Transverse colon (tissue), 4 donors: ENCODE measurements at regions not wholly inside any gene's neighbourhood (a gene's known extent, or its start where the extent isn't known, plus 50 kb on each side); places are given as distances from the start of the nearest gene placed in this dataset.

Experiments
- DNase-seq: peaks from one replicate; pipeline ENCODE4 v3.0.0-alpha.2; 2019
- H3K27ac ChIP-seq, 4 donors: fragments of 200-600 bp; sonication (generic); 2 replicates each; pipeline ENCODE4 v1.5.1; 2016 to 2018; ENCODE audit warnings: inconsistent platforms in 4 of 4
- H3K27me3 ChIP-seq: fragments of 200-600 bp; sonication (generic); 2 replicates; pipeline ENCODE4 v1.5.1; 2017; ENCODE audit warnings: inconsistent platforms
- H3K36me3 ChIP-seq, 4 donors: fragments of 200-600 bp; sonication (generic); 2 replicates each; pipeline ENCODE4 v1.5.1; 2017 to 2019; ENCODE audit warnings: inconsistent platforms in 4 of 4
- H3K4me1 ChIP-seq, 4 donors: fragments of 200-600 bp; sonication (generic); 2 replicates each; pipeline ENCODE4 v1.5.1; 2017 to 2020; ENCODE audit warnings: inconsistent platforms in 4 of 4
- H3K4me3 ChIP-seq, 4 donors: fragments of 200-600 bp; sonication (generic); 1 replicate in 1 of 4; 2 replicates in 3 of 4; pipeline versions ENCODE4 v1.5.1 to v1.6.1; 2017 to 2019; ENCODE audit warnings: inconsistent platforms in 4 of 4
- H3K9me3 ChIP-seq, 2 donors: fragments of 200-600 bp; sonication (generic); 2 replicates each; pipeline ENCODE4 v1.5.1; 2017 to 2019; ENCODE audit warnings: inconsistent platforms in 2 of 2
- CTCF ChIP-seq, 5 experiments: fragments of 200-600 bp in 3 of 5; fragments of 450-650 bp in 2 of 5; sonication (generic) in 3 of 5; IDR thresholded peaks; 1 replicate in 2 of 5; 2 replicates in 3 of 5; pipeline ENCODE4 v1.5.1; 2016 to 2017; ENCODE audit warnings: antibody characterized with exemption in 5 of 5, inconsistent platforms in 3 of 5, mild to moderate bottlenecking in 2 of 5, moderate library complexity in 1 of 5
- EP300 ChIP-seq: sonication (generic); formaldehyde crosslinking; IDR thresholded peaks from one replicate; pipeline ENCODE4 v1.6.1; 2017; ENCODE audit warnings: antibody characterized with exemption, low read depth
- POLR2A ChIP-seq: fragments of 450-650 bp; IDR thresholded peaks from one replicate; pipeline ENCODE4 v1.6.1; 2016; ENCODE audit warnings: antibody characterized with exemption, mild to moderate bottlenecking, moderate library complexity
- POLR2AphosphoS5 ChIP-seq, 3 donors: sonication (generic); formaldehyde crosslinking; IDR thresholded peaks; one replicate each; pipeline ENCODE4 v1.6.1; 2016; ENCODE audit warnings: antibody characterized with exemption in 3 of 3
- WGBS, 2 donors: methylation state at CpG; one replicate each; pipeline ENCODE4 v1.1.5; 2018; ENCODE audit warnings: low coverage in 1 of 2; 5-methylcytosine and 5-hydroxymethylcytosine counted together
- in situ Hi-C, 4 donors: fragments of 200-750 bp; cut with MboI; loops; one replicate each; pipeline versions ENCODE4 v1.15.0 to v1.15.1; 2017; ENCODE audit warnings: low sequenced_read_pairs in 3 of 4, low pct_ligation_motif_present in 1 of 4, low pct_unique_long_range_greater_than_20kb in 1 of 4
- intact Hi-C: fragments of 100-400 bp; cut with DNase I; formaldehyde crosslinking; loops from one replicate; pipeline ENCODE4 v1.15.1; 2023; ENCODE audit warnings: low total_unique reads
- small RNA-seq, 4 donors: library from RNA; depleted of rRNA; stranded (forward); fragments of <200 nt; gene quantifications; one replicate each; pipeline ENCODE3, GENCODE V24; 2016

GRCh38 chr4:105092356-105092755, 54.3 kb upstream of the TET2 start:
- peaks cover 0 to 15% of the 10 kb centered on the region in 2 donors for H3K9me3 ChIP-seq
- in situ Hi-C loops, result no loop called here
- no peaks in the 10 kb centered on the region for H3K27me3 ChIP-seq
- peaks cover 0 to 17% (median 10%) of the 10 kb centered on the region in 4 donors for H3K4me1 ChIP-seq
- DNase-seq, result no peak
- H3K4me3 ChIP-seq, result no peak overlapping the region
- 33 to 41% methylated on average over 1 of the region's 1 CpG for WGBS, 2 donors
- TF ChIP-seq CTCF (IDR thresholded peaks at IDR 0.05), result no peak
- peak in 2 of 3 donors; percentile 45 to 80 for TF ChIP-seq POLR2AphosphoS5 (IDR thresholded peaks at IDR 0.05)
- H3K36me3 ChIP-seq, result no peaks in the 10 kb centered on the region
- H3K27ac ChIP-seq, result no peak overlapping the region
- intact Hi-C loops, result no loop called here

- WGBS, 2 donors, result 0 to 40% methylated on average over 1 of the region's 1 CpG
- no peak for DNase-seq
- intact Hi-C loops, result no loop called here
- Histone ChIP-seq H3K4me3 (no peak overlapping the region), H3K4me1 (peaks cover 0 to 14% (median 10%) of the 10 kb centered on the region in 4 donors), H3K9me3 (peaks cover 0 to 15% of the 10 kb centered on the region in 2 donors), H3K36me3 (no peaks in the 10 kb centered on the region), H3K27me3 (no peaks in the 10 kb centered on the region), H3K27ac (no peak overlapping the region)
- no peak for TF ChIP-seq EP300
- no peak for TF ChIP-seq CTCF (IDR thresholded peaks at IDR 0.05)
- no peak for TF ChIP-seq POLR2A
- no peak for TF ChIP-seq POLR2AphosphoS5 (IDR thresholded peaks at IDR 0.05)
- in situ Hi-C loops, result no loop called here
These were observed 53.9 kb upstream of the TET2 start for GRCh38 chr4:105092768-105093167.

DNA sequence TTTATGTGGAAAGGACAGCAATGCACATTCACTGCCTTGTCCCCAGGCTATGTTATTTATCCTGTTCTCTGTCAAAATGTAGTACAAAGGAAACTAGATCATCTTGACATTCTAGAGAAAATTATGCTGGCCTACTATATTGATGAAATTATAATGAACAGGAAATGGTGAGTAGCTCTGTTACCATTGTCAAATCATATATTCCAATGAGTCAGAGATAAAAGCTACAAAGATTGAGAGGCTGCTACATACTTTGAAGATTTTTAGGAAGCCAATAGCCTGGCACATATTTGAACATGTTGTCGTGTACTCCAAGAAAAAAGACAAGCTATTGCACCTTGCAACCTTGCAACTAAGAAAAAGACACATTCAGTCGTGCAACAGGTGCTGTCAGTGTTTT, 52.7 kb upstream of the TET2 start:
- in situ Hi-C loops, result no loop called here
- intact Hi-C loops, result no loop called here
- no peak for DNase-seq
- Histone ChIP-seq H3K36me3 (no peaks in the 10 kb centered on the region), H3K4me3 (no peak overlapping the region), H3K4me1 (peaks cover 0 to 7% (median 2%) of the 10 kb centered on the region in 4 donors), H3K9me3 (peaks cover 0 to 15% of the 10 kb centered on the region in 2 donors), H3K27ac (no peak overlapping the region), H3K27me3 (no peaks in the 10 kb centered on the region)
- TF ChIP-seq EP300 (no peak), POLR2AphosphoS5 (IDR thresholded peaks at IDR 0.05) (no peak)
- 77 to 96% methylated on average over 2 of the region's 2 CpGs for WGBS, 2 donors

Small RNA genes lying in the stretch of these regions (small RNA-seq; reads per million reads assigned to genes)
- gene AC096577.2, result 0 reads per million in 4 donors
- gene RNU6-351P, result 0 reads per million in 4 donors
